ENCODE measurements at regions not wholly inside any gene's neighbourhood (a gene's known extent, or its start where the extent isn't known, plus 50 kb on each side); places are given as distances from the start of the nearest gene placed in this dataset.

GRCh38 chr17:71171270-71171669 lies 949.5 kb upstream of the SOX9 start:
- TF ChIP-seq CTCF (IDR thresholded peaks at IDR 0.05) = no peak
- no peak for TF ChIP-seq POLR2A (IDR thresholded peaks at IDR 0.05)

Data from ovary (tissue), 3 donors.